Activated CD8-positive, alpha-beta T cell treated with anti-CD3 and anti-CD28 coated beads for 36 hours (primary cell): ENCODE measurements at regions not wholly inside any gene's neighbourhood (a gene's known extent, or its start where the extent isn't known, plus 50 kb on each side); places are given as distances from the start of the nearest gene placed in this dataset.

Source experiments
- ATAC-seq: fragments of 200-7000 bp; cut with Tn5 transposase; one replicate; pipeline ENCODE4 v1.10.0; 2021; ENCODE audit warnings: mild to moderate bottlenecking, moderate library complexity
- CTCF ChIA-PET: fragments of 350-600 bp; sonication (Branson Sonifier 250); formaldehyde crosslinking; loops from one replicate; lab custom pipeline; 2021; ENCODE audit warnings: antibody characterized with exemption; lab: Charles Lee
- POLR2A ChIA-PET: fragments of 350-600 bp; sonication (Branson Sonifier 250); formaldehyde crosslinking; loops from one replicate; lab custom pipeline; 2021; ENCODE audit warnings: antibody characterized with exemption; lab: Charles Lee
- DNase-seq: peaks from one replicate; pipeline ENCODE4 v3.0.0-alpha.2; 2020
- H3K27ac Mint-ChIP-seq: one replicate; pipeline ENCODE4 v1.8.0; 2021; ENCODE audit warnings: mild to moderate bottlenecking, mixed read lengths
- H3K27me3 Mint-ChIP-seq: one replicate; pipeline ENCODE4 v1.8.0; 2021; ENCODE audit warnings: mixed read lengths
- H3K36me3 Mint-ChIP-seq: one replicate; pipeline ENCODE4 v1.8.0; 2021; ENCODE audit warnings: low read depth, mixed read lengths
- H3K4me1 Mint-ChIP-seq: one replicate; pipeline ENCODE4 v1.8.0; 2021; ENCODE audit warnings: low read depth, mixed read lengths
- H3K4me3 Mint-ChIP-seq: one replicate; pipeline ENCODE4 v1.8.0; 2021; ENCODE audit warnings: mild to moderate bottlenecking, moderate library complexity, mixed read lengths
- H3K9me3 Mint-ChIP-seq: one replicate; pipeline ENCODE4 v1.8.0; 2021; ENCODE audit warnings: mixed read lengths
- CTCF ChIP-seq: fragments of 200-600 bp; IDR thresholded peaks from one replicate; pipeline ENCODE4 v1.8.0; 2022; ENCODE audit warnings: antibody characterized with exemption, mild to moderate bottlenecking
- intact Hi-C: fragments of 100-400 bp; cut with micrococcal nuclease; formaldehyde crosslinking; loops from one replicate; pipeline ENCODE4 v1.10.0; 2022

DNA sequence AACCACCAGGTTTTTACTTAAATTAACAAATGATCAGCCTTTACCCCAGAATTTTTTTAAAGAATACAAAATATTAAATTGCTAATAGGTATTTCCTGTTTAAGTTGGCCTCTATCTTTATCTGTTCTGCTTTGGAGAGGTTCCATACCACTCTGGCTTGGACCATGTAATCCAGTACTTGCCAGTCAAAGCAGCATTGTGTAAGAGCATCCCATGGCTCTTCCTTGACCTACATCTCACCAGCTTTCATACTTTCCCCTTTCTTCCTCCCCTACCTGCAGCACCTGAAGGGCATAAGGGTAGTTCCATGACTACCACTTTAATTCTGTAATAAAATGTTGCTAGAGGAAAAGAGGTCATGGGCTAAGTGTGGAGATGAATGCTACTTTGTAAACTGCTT, 140.8 kb upstream of the MTAP start:
- H3K36me3 Mint-ChIP-seq = no peaks in the 10 kb centered on the region
- H3K9me3 Mint-ChIP-seq = no peaks in the 10 kb centered on the region
- no peaks in the 10 kb centered on the region for H3K27me3 Mint-ChIP-seq
- ATAC-seq = no peak
- no peak overlapping the region for H3K4me3 Mint-ChIP-seq
- H3K27ac Mint-ChIP-seq = no peak overlapping the region
- no peak for TF ChIP-seq CTCF
- ChIA-PET POLR2A (no interaction called here), CTCF (no interaction called here)
- DNase-seq = no peak
- intact Hi-C loops = no loop called here
- H3K4me1 Mint-ChIP-seq = peaks cover 2% of the 10 kb centered on the region

DNA sequence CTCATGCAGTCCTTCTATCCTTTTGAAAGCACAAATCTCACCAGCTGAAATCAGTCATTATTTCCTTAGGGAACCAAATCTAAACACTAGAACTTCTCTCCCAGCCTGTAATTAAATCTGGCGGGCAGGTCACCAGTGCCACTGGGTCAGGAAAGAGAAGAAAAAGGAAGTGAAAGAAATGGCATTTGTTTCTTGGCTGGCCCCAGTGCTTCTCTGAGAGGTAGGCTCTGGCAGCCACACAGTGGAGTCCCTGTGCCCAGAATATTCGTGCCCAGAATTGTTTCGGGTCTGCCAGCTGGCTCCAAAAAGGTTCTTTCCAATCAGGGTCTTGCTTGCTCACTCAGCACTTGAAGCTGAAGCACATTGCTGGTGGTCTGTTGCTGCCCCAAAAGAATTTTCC, 133.9 kb upstream of the MTAP start:
- no peaks in the 10 kb centered on the region for H3K36me3 Mint-ChIP-seq
- H3K4me3 Mint-ChIP-seq = no peak overlapping the region
- TF ChIP-seq CTCF = no peak
- no peak overlapping the region for H3K27ac Mint-ChIP-seq
- DNase-seq (no peak), ATAC-seq (no peak)
- CTCF ChIA-PET = interaction anchor here (1.4 kb wide), 1 partner anchor 9 kb away, joined by 3 read pairs; no protein-coding TSS in a partner anchor
- POLR2A ChIA-PET = no interaction called here
- H3K4me1 Mint-ChIP-seq = peaks cover 17% of the 10 kb centered on the region
- H3K9me3 Mint-ChIP-seq = no peaks in the 10 kb centered on the region
- intact Hi-C loops = no loop called here
- H3K27me3 Mint-ChIP-seq = no peaks in the 10 kb centered on the region

DNA sequence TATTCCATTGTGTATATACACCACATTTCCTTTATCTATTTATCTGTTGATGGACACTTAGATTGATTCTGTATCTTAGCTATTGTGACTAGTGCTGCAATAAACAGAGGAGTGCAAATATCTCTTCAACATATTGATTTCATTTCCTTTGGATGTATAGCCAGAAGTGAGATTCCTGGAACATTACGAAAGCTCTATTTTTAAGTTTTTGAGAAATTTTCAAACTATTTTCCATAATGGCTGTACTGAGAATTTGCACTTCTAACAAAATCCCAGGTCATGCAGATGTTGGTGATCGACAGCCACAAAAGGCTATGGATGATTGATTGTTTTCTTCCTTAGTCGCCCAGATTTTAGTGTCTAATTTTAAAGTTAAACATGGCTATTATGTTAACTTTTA, 132.7 kb upstream of the MTAP start:
- intact Hi-C loops = no loop called here
- Mint-ChIP-seq H3K27me3 (no peaks in the 10 kb centered on the region), H3K4me1 (peaks cover 17% of the 10 kb centered on the region), H3K27ac (no peak overlapping the region), H3K4me3 (no peak overlapping the region), H3K36me3 (no peaks in the 10 kb centered on the region), H3K9me3 (no peaks in the 10 kb centered on the region)
- ATAC-seq (no peak), DNase-seq (no peak)
- TF ChIP-seq CTCF = no peak
- POLR2A ChIA-PET = no interaction called here
- CTCF ChIA-PET = interaction anchor here (1.5 kb wide), 1 partner anchor 204 kb away, joined by 5 read pairs; no protein-coding TSS in a partner anchor

- DNase-seq = no peak
- no peak for TF ChIP-seq CTCF
- no peaks in the 10 kb centered on the region for H3K27me3 Mint-ChIP-seq
- H3K36me3 Mint-ChIP-seq = no peaks in the 10 kb centered on the region
- ChIA-PET CTCF (interaction anchor here (1.5 to 1.6 kb wide), 2 partner anchors 38 to 204 kb away, joined by 5 read pairs; no protein-coding TSS in a partner anchor), POLR2A (no interaction called here)
- H3K27ac Mint-ChIP-seq = no peak overlapping the region
- H3K9me3 Mint-ChIP-seq = no peaks in the 10 kb centered on the region
- intact Hi-C loops = no loop called here
- ATAC-seq = peak; percentile 82
- H3K4me1 Mint-ChIP-seq = peaks cover 17% of the 10 kb centered on the region
- no peak overlapping the region for H3K4me3 Mint-ChIP-seq
Observed at GRCh38 chr9:21670374-21670773, 132.1 kb upstream of the MTAP start.

DNA sequence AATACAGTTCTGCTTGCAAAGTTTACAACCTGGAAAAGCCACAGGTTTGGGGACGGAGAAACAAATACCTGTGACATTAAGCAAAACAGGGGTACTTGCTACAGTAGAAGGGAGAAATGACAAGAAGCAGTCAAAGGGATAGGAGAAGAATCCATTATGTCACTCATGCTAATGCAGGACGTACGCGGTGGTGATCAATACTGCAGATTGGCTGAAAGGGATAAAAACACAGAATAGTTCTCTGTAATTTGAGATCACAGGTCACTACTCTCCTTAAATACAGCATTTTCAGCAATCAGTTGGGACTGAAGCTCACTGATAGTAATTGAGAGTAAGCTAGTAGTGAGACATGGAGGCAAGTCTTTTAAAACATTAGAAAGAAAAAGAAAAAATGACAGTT, 130.3 kb upstream of the MTAP start:
- ATAC-seq = no peak
- POLR2A ChIA-PET = no interaction called here
- H3K4me3 Mint-ChIP-seq = no peak overlapping the region
- intact Hi-C loops = no loop called here
- no peaks in the 10 kb centered on the region for H3K36me3 Mint-ChIP-seq
- peaks cover 20% of the 10 kb centered on the region for H3K4me1 Mint-ChIP-seq
- DNase-seq = no peak
- H3K27ac Mint-ChIP-seq = no peak overlapping the region
- CTCF ChIA-PET = interaction anchor here (0.7 to 1.0 kb wide), 2 partner anchors 9 to 39 kb away, joined by 3 read pairs; no protein-coding TSS in a partner anchor
- H3K27me3 Mint-ChIP-seq = peaks cover 2% of the 10 kb centered on the region
- no peak for TF ChIP-seq CTCF
- H3K9me3 Mint-ChIP-seq = no peaks in the 10 kb centered on the region
